Left lung (tissue), 4 donors: ENCODE measurements at regions not wholly inside any gene's neighbourhood (a gene's known extent, or its start where the extent isn't known, plus 50 kb on each side); places are given as distances from the start of the nearest gene placed in this dataset.

Experiments
- ATAC-seq: fragments of 200-7000 bp; cut with Tn5 transposase; one replicate; pipeline ENCODE4 v1.9.1; 2020; ENCODE audit warnings: moderate library complexity
- DNase-seq, 4 donors: peaks; one replicate each; pipeline ENCODE4 v3.0.0-alpha.2; 2013 to 2020
- H3K27ac ChIP-seq, 2 donors: fragments of 200-600 bp; sonication (generic) in 1 of 2; one replicate each; pipeline versions ENCODE4 v1.5.0 to v1.8.0; 2020 to 2021
- H3K27me3 ChIP-seq, 2 donors: fragments of 200-600 bp; sonication (generic) in 1 of 2; one replicate each; pipeline versions ENCODE4 v1.5.0 to v1.8.0; 2020 to 2021
- H3K36me3 ChIP-seq, 2 donors: fragments of 200-600 bp; sonication (generic) in 1 of 2; one replicate each; pipeline versions ENCODE4 v1.5.0 to v1.8.0; 2020 to 2021
- H3K4me1 ChIP-seq, 2 donors: fragments of 200-600 bp; one replicate each; pipeline ENCODE4 v1.8.0; 2021
- H3K4me3 ChIP-seq, 2 donors: fragments of 200-600 bp; sonication (generic) in 1 of 2; one replicate each; pipeline versions ENCODE4 v1.5.0 to v1.8.0; 2020 to 2021; ENCODE audit warnings: mild to moderate bottlenecking in 1 of 2
- H3K9me3 ChIP-seq, 2 donors: fragments of 200-600 bp; sonication (generic) in 1 of 2; one replicate each; pipeline versions ENCODE4 v1.5.0 to v1.8.0; 2020 to 2021
- CTCF ChIP-seq, 2 donors: fragments of 200-600 bp; sonication (generic) in 1 of 2; IDR thresholded peaks; one replicate each; pipeline versions ENCODE4 v1.5.0 to v1.8.0; 2021; ENCODE audit warnings: antibody characterized with exemption in 2 of 2
- intact Hi-C, 2 donors: fragments of 100-400 bp; cut with DNase I; formaldehyde crosslinking; loops; one replicate each; pipeline versions ENCODE4 v1.11.2 to v1.14.2; 2022
- donor health status: DM: no; HTN: yes; CAD: no.
- donor health status: DM: no; HTN: no; CAD: no.

- no peaks in the 10 kb centered on the region for H3K27me3 ChIP-seq
- H3K4me1 ChIP-seq = no peaks in the 10 kb centered on the region
- DNase-seq (no peak), ATAC-seq (no peak)
- no peak overlapping the region for H3K27ac ChIP-seq
- intact Hi-C loops = no loop called here
- no peak overlapping the region for H3K4me3 ChIP-seq
- no peak for TF ChIP-seq CTCF (IDR thresholded peaks at IDR 0.05)
- no peaks in the 10 kb centered on the region for H3K9me3 ChIP-seq
- no peaks in the 10 kb centered on the region for H3K36me3 ChIP-seq
These were observed 792.3 kb upstream of the PIK3C3 start for GRCh38 chr18:41162781-41163180.

GRCh38 chr18:41162191-41162590, 792.8 kb upstream of the PIK3C3 start:
- H3K4me1 ChIP-seq = no peaks in the 10 kb centered on the region
- H3K9me3 ChIP-seq = no peaks in the 10 kb centered on the region
- H3K27me3 ChIP-seq = no peaks in the 10 kb centered on the region
- ATAC-seq = no peak
- no peak overlapping the region for H3K4me3 ChIP-seq
- intact Hi-C loops = no loop called here
- no peak for TF ChIP-seq CTCF (IDR thresholded peaks at IDR 0.05)
- no peak overlapping the region for H3K27ac ChIP-seq
- DNase-seq = no peak
- no peaks in the 10 kb centered on the region for H3K36me3 ChIP-seq

- DNase-seq = peak in 1 of 4 donors; percentile 6
- Histone ChIP-seq H3K4me3 (no peak overlapping the region), H3K4me1 (no peaks in the 10 kb centered on the region), H3K9me3 (no peaks in the 10 kb centered on the region), H3K27ac (no peak overlapping the region), H3K36me3 (no peaks in the 10 kb centered on the region), H3K27me3 (no peaks in the 10 kb centered on the region)
- no peak for ATAC-seq
- no peak for TF ChIP-seq CTCF (IDR thresholded peaks at IDR 0.05)
- intact Hi-C loops = no loop called here
These were observed 798.9 kb upstream of the PIK3C3 start for GRCh38 chr18:41155910-41156851.

GRCh38 chr18:41155025-41155424, 800.0 kb upstream of the PIK3C3 start:
- TF ChIP-seq CTCF (IDR thresholded peaks at IDR 0.05) = no peak
- H3K36me3 ChIP-seq = no peaks in the 10 kb centered on the region
- no peaks in the 10 kb centered on the region for H3K9me3 ChIP-seq

GRCh38 chr18:41153871-41154270, 801.2 kb upstream of the PIK3C3 start:
- no peak overlapping the region for H3K27ac ChIP-seq
- TF ChIP-seq CTCF (IDR thresholded peaks at IDR 0.05) = no peak
- H3K9me3 ChIP-seq = no peaks in the 10 kb centered on the region
- intact Hi-C loops = no loop called here
- no peaks in the 10 kb centered on the region for H3K36me3 ChIP-seq
- H3K4me1 ChIP-seq = no peaks in the 10 kb centered on the region
- ATAC-seq (no peak), DNase-seq (no peak)
- H3K27me3 ChIP-seq = no peaks in the 10 kb centered on the region
- H3K4me3 ChIP-seq = no peak overlapping the region

More at GRCh38 chr18:41155025-41155424, 800.0 kb upstream of the PIK3C3 start:
- intact Hi-C loops = no loop called here
- DNase-seq (no peak), ATAC-seq (no peak)
- Histone ChIP-seq H3K27me3 (no peaks in the 10 kb centered on the region), H3K4me1 (no peaks in the 10 kb centered on the region), H3K4me3 (no peak overlapping the region), H3K27ac (no peak overlapping the region)
